IMR-90 (cell line): ENCODE measurements at regions not wholly inside any gene's neighbourhood (a gene's known extent, or its start where the extent isn't known, plus 50 kb on each side); places are given as distances from the start of the nearest gene placed in this dataset.

Source experiments
- ATAC-seq: fragments of 200-7000 bp; cut with Tn5 transposase; 2 replicates; pipeline ENCODE4 v1.9.1; 2020; ENCODE audit warnings: low read depth, mild to moderate bottlenecking, moderate library complexity
- BruUV-seq: library from RNA; stranded (reverse); fragments of 400-500 nt; replicated peaks from 2 replicates; lab custom pipeline; 2021; lab: Mats Ljungman, UMichigan
- CTCF ChIA-PET: fragments of 300-600 bp; formaldehyde crosslinking; extraction: SDS; loops from one replicate; lab custom pipeline; 2021; ENCODE audit warnings: antibody characterized with exemption; lab: Yijun Ruan, JAX
- POLR2A ChIA-PET: fragments of 300-600 bp; sonication (Branson Sonifier 250); formaldehyde crosslinking; loops from one replicate; lab custom pipeline; 2022; ENCODE audit warnings: antibody characterized with exemption; ENCODE audit not compliant: unreplicated experiment; lab: Charles Lee
- DNase-seq: peaks from one replicate; pipeline ENCODE4 v3.0.0; 2013
- H2AFZ ChIP-seq: replicated peaks from 2 replicates; pipeline ENCODE3; 2013; ENCODE audit warnings: low read length, mild to moderate bottlenecking; ENCODE audit not compliant: poor library complexity
- H2AK5ac ChIP-seq: 2 replicates; pipeline ENCODE4 v1.6.1; 2013; ENCODE audit warnings: low read depth, low read length, inconsistent platforms
- H2AK9ac ChIP-seq: replicated peaks from 2 replicates; pipeline ENCODE3; 2013; ENCODE audit warnings: mild to moderate bottlenecking, low read depth, low read length, moderate library complexity; ENCODE audit not compliant: poor library complexity
- H2BK120ac ChIP-seq: 2 replicates; pipeline ENCODE4 v1.6.1; 2013; ENCODE audit warnings: low read depth, low read length, inconsistent platforms
- H2BK15ac ChIP-seq: 3 replicates; pipeline ENCODE4 v1.6.1; 2013; ENCODE audit warnings: low read depth, low read length, inconsistent platforms
- H2BK20ac ChIP-seq: 2 replicates; pipeline ENCODE4 v1.6.1; 2013; ENCODE audit warnings: low read depth, mild to moderate bottlenecking, inconsistent platforms, low read length, moderate library complexity
- H2BK5ac ChIP-seq: 2 replicates; pipeline ENCODE4 v1.6.1; 2013; ENCODE audit warnings: mild to moderate bottlenecking, low read depth, low read length, inconsistent platforms; ENCODE audit not compliant: poor library complexity, severe bottlenecking
- H3K14ac ChIP-seq: replicated peaks from 2 replicates; pipeline ENCODE4 v1.6.1; 2013; ENCODE audit warnings: low read depth, low read length, inconsistent platforms
- H3K18ac ChIP-seq: 2 replicates; pipeline ENCODE4 v1.6.1; 2013; ENCODE audit warnings: low read depth, low read length, control low read depth
- H3K23ac ChIP-seq: 2 replicates; pipeline ENCODE4 v1.6.1; 2013; ENCODE audit warnings: low read depth, low read length, inconsistent platforms
- H3K27ac ChIP-seq: 2 replicates; pipeline ENCODE4 v1.5.1; 2013; ENCODE audit warnings: mild to moderate bottlenecking, control low read depth, low read length; ENCODE audit not compliant: insufficient read depth
- H3K27me3 ChIP-seq: 2 replicates; pipeline ENCODE4 v1.6.1; 2013; ENCODE audit warnings: low read length; ENCODE audit not compliant: control insufficient read depth, insufficient read depth
- H3K36me3 ChIP-seq: 2 replicates; pipeline ENCODE4 v1.6.1; 2013; ENCODE audit warnings: low read length, mixed read lengths; ENCODE audit not compliant: control insufficient read depth, insufficient read depth
- H3K4ac ChIP-seq: 2 replicates; pipeline ENCODE4 v1.6.1; 2013; ENCODE audit warnings: low read depth, low read length, inconsistent platforms
- H3K4me1 ChIP-seq: 2 replicates; pipeline ENCODE4 v1.6.1; 2013; ENCODE audit warnings: low read length, mixed read lengths; ENCODE audit not compliant: control insufficient read depth, insufficient read depth
- H3K4me2 ChIP-seq: 2 replicates; pipeline ENCODE4 v1.6.1; 2013; ENCODE audit warnings: low read depth, mild to moderate bottlenecking, control low read depth, low read length, moderate library complexity
- H3K4me3 ChIP-seq: 2 replicates; pipeline ENCODE4 v1.5.1; 2013; ENCODE audit warnings: low read depth, mild to moderate bottlenecking, control low read depth, low read length, moderate library complexity; ENCODE audit not compliant: insufficient read depth
- H3K56ac ChIP-seq: 2 replicates; pipeline ENCODE4 v1.6.1; 2013; ENCODE audit warnings: low read length, inconsistent platforms; ENCODE audit not compliant: insufficient read depth; ENCODE audit errors: extremely low read depth
- H3K79me1 ChIP-seq, 2 experiments: 2 replicates each; pipeline ENCODE4 v1.6.1; 2013; ENCODE audit warnings: low read length in 2 of 2, inconsistent platforms in 1 of 2, low read depth in 1 of 2
- H3K9ac ChIP-seq: 2 replicates; pipeline ENCODE4 v1.6.1; 2013; ENCODE audit warnings: low read depth, low read length, control low read depth
- H3K9me1 ChIP-seq: 2 replicates; pipeline ENCODE4 v1.6.1; 2013; ENCODE audit warnings: low read length, inconsistent platforms; ENCODE audit not compliant: insufficient read depth
- H3K9me3 ChIP-seq: 2 replicates; pipeline ENCODE4 v1.6.1; 2013; ENCODE audit warnings: low read length; ENCODE audit not compliant: control insufficient read depth, insufficient read depth
- H4K20me1 ChIP-seq: 2 replicates; pipeline ENCODE4 v1.6.1; 2013; ENCODE audit warnings: low read length, inconsistent platforms; ENCODE audit not compliant: insufficient read depth
- H4K5ac ChIP-seq: 2 replicates; pipeline ENCODE4 v1.6.1; 2013; ENCODE audit warnings: mild to moderate bottlenecking, low read depth, low read length, control low read depth
- H4K8ac ChIP-seq, 2 experiments: 2 replicates each; pipeline ENCODE4 v1.6.1; 2013; ENCODE audit warnings: low read depth in 2 of 2, low read length in 2 of 2, control low read depth in 1 of 2, inconsistent platforms in 1 of 2
- H4K91ac ChIP-seq: 2 replicates; pipeline ENCODE4 v1.6.1; 2013; ENCODE audit warnings: low read depth, low read length, inconsistent platforms; ENCODE audit not compliant: insufficient read depth
- BHLHE40 ChIP-seq: fragments of 150-350 bp; IDR thresholded peaks from 2 replicates; pipeline ENCODE4 v1.6.1; 2016; ENCODE audit warnings: mild to moderate bottlenecking, low read depth, low read length
- MAFK ChIP-seq: IDR thresholded peaks from 2 replicates; pipeline ENCODE4 v1.6.1; 2012; ENCODE audit warnings: low read depth, low read length, improper control_type of control experiment
- POLR2A ChIP-seq: IDR thresholded peaks from 2 replicates; pipeline ENCODE4 v1.6.1; 2012; ENCODE audit warnings: mild to moderate bottlenecking, low read depth, low read length
- RFX5 ChIP-seq: IDR thresholded peaks from 2 replicates; pipeline ENCODE4 v1.8.0; 2012; ENCODE audit warnings: low read depth, mild to moderate bottlenecking, low read length, moderate library complexity
- WGBS, 2 experiments: methylation state at CpG; one replicate each; pipeline versions ENCODE4 v1.1.5 to v1.1.7; 2013; ENCODE audit warnings: missing lambda C conversion rate in 2 of 2; ENCODE audit not compliant: insufficient read length in 1 of 2; ENCODE audit errors: extremely low coverage in 2 of 2; 5-methylcytosine and 5-hydroxymethylcytosine counted together
- dilution Hi-C: fragments of 300-500 bp; cut with HindIII; formaldehyde crosslinking; loops from one replicate; pipeline ENCODE4 v1.14.3; 2018; ENCODE audit warnings: low sequenced_read_pairs; ENCODE audit not compliant: unreplicated experiment
- in situ Hi-C: fragments of 300-500 bp; cut with MboI; formaldehyde crosslinking; loops from 3 replicates; pipeline ENCODE4 v1.14.3; 2019; ENCODE audit warnings: low sequenced_read_pairs, inconsistent platforms, mixed read lengths
- intact Hi-C: fragments of 100-400 bp; cut with micrococcal nuclease; formaldehyde crosslinking; loops from 2 replicates; pipeline ENCODE4 v1.10.0; 2022
- TF ChIP-seq, protein P1 (sequence below): fragments of 150-350 bp; IDR thresholded peaks from 2 replicates; pipeline ENCODE4 v1.6.1; 2016; ENCODE audit warnings: low read depth, mild to moderate bottlenecking, low read length, moderate library complexity, borderline replicate concordance

DNA sequence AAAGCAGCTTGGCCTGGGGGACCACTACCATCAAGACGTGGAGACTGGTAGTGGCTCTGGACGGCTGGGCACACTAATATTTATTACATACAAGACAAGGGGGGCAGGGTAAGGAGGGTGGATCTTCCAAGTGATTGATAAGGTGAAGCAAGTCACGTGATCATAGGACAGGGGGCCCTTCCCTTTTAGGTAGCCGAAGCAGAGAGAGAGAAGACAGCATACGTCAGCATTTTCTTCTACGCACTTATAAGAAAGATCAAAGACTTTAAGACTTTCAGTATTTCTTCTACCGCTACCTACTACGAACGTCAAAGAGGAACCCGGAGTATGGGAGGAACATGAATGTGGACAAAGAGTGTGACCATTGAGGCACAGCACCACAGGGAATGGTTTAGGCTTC, 307.9 kb downstream of the RPIA start:
- no peak overlapping the region for H2BK120ac ChIP-seq
- no peak overlapping the region for H2BK20ac ChIP-seq
- no peak overlapping the region for H4K5ac ChIP-seq
- no peak overlapping the region for H3K4me3 ChIP-seq
- no peak overlapping the region for H3K18ac ChIP-seq
- DNase-seq (no peak), ATAC-seq (no peak)
- H3K9ac ChIP-seq: no peak overlapping the region
- POLR2A ChIA-PET: no interaction called here
- in situ Hi-C loops (no loop called here), dilution Hi-C loops (no loop called here), intact Hi-C loops (no loop called here)
- no peak overlapping the region for H3K56ac ChIP-seq
- H3K4me1 ChIP-seq: no peaks in the 10 kb centered on the region
- BruUV-seq: no TSS peak
- no peak overlapping the region for H4K8ac ChIP-seq
- H3K27me3 ChIP-seq: no peaks in the 10 kb centered on the region
- H3K23ac ChIP-seq: no peak overlapping the region
- no peak overlapping the region for H3K4me2 ChIP-seq
- H3K9me3 ChIP-seq: no peaks in the 10 kb centered on the region
- H3K79me1 ChIP-seq: no peaks in the 10 kb centered on the region
- H3K27ac ChIP-seq: no peak overlapping the region
- no CpG with 5 or more reads among the region's 10 CpGs for WGBS, 2 experiments
- H2AK9ac ChIP-seq: no peak overlapping the region
- H3K14ac ChIP-seq: no peak overlapping the region
- no peak overlapping the region for H2AFZ ChIP-seq
- CTCF ChIA-PET: no interaction called here
- no peak overlapping the region for H2BK5ac ChIP-seq
- TF ChIP-seq, protein P1, sequence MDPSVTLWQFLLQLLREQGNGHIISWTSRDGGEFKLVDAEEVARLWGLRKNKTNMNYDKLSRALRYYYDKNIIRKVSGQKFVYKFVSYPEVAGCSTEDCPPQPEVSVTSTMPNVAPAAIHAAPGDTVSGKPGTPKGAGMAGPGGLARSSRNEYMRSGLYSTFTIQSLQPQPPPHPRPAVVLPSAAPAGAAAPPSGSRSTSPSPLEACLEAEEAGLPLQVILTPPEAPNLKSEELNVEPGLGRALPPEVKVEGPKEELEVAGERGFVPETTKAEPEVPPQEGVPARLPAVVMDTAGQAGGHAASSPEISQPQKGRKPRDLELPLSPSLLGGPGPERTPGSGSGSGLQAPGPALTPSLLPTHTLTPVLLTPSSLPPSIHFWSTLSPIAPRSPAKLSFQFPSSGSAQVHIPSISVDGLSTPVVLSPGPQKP: no peak
- TF ChIP-seq RFX5: no peak
- TF ChIP-seq MAFK: peak; percentile 27; the same call in 1 of the 2 replicates
- no peak for TF ChIP-seq POLR2A
- TF ChIP-seq BHLHE40: no peak
- no peaks in the 10 kb centered on the region for H4K20me1 ChIP-seq
- no peak overlapping the region for H2AK5ac ChIP-seq
- H2BK15ac ChIP-seq: no peak overlapping the region
- no peaks in the 10 kb centered on the region for H3K36me3 ChIP-seq
- no peak overlapping the region for H4K91ac ChIP-seq
- H3K4ac ChIP-seq: no peak overlapping the region
- H3K9me1 ChIP-seq: no peaks in the 10 kb centered on the region
